ENCODE measurements at regions not wholly inside any gene's neighbourhood (a gene's known extent, or its start where the extent isn't known, plus 50 kb on each side); places are given as distances from the start of the nearest gene placed in this dataset.

DNA sequence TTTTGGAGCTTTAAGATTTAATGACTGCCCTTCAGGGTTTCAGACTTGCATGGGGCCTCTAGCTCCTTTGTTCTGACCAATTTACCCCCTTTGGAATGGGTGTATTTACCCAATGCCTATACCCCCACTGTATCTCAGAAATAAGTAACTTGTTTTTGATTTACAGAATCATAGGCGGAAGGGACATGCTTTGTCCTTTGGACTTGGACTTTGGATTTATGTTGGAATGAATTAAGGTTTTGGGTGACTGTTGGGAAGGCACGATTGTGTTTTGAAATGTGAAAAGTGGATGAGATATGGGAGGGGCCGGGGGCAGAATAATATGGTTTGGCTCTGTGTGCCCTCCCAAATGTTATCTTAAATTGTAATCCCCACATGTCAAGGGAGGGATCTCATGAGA, 1824.7 kb downstream of the PCDH7 start:
- H3K27me3 Mint-ChIP-seq (ENCODE audit: low read depth): no peaks in the 10 kb centered on the region
- Histone ChIP-seq H3K27me3 (ENCODE audit: insufficient read depth, low read length) (no peaks in the 10 kb centered on the region), H2AFZ (ENCODE audit: low read length) (no peak overlapping the region), H4K20me1 (ENCODE audit: control insufficient read depth, insufficient read depth, insufficient read length) (no peaks in the 10 kb centered on the region), H3K4ac (ENCODE audit: low read depth, low read length) (no peak overlapping the region), H3K79me1 (ENCODE audit: insufficient read depth, low read depth, low read length, poor library complexity, severe bottlenecking) (no peaks in the 10 kb centered on the region), H3K9me3 (ENCODE audit: control insufficient read depth, low read depth, low read length) (no peaks in the 10 kb centered on the region), H2BK15ac (ENCODE audit: low read depth, low read length) (no peak overlapping the region), H4K91ac (ENCODE audit: insufficient read length, low read depth, low read length) (no peak overlapping the region), H3K23ac (ENCODE audit: insufficient read length, low read depth, low read length) (no peak overlapping the region), H2BK12ac (ENCODE audit: insufficient read length, low read depth, low read length) (no peak overlapping the region), H3K4me1 (ENCODE audit: insufficient read depth, low read length) (no peaks in the 10 kb centered on the region), H3K18ac (ENCODE audit: insufficient read length, low read depth, low read length) (no peak overlapping the region), H3K27ac (ENCODE audit: insufficient read length, low read depth, low read length) (no peak overlapping the region), H2BK20ac (ENCODE audit: low read depth, low read length, poor library complexity, severe bottlenecking) (no peak overlapping the region), H4K5ac (ENCODE audit: insufficient read length, low read depth, low read length) (no peak overlapping the region), H4K8ac (replicated peaks; ENCODE audit: insufficient read length, low read depth, low read length) (no peak overlapping the region), H3K23me2 (ENCODE audit: insufficient read length, low read depth, low read length, poor library complexity, severe bottlenecking) (no peaks in the 10 kb centered on the region), H3K9ac (ENCODE audit: extremely low read depth, insufficient read length, low read length) (no peak overlapping the region), H3K79me2 (ENCODE audit: insufficient read depth, low read length) (no peaks in the 10 kb centered on the region), H3K14ac (ENCODE audit: insufficient read depth, low read length) (no peak overlapping the region), H2AK5ac (ENCODE audit: insufficient read length, low read length) (no peak overlapping the region), H3K4me2 (ENCODE audit: insufficient read depth, insufficient read length, low read length) (no peak overlapping the region), H3T11ph (ENCODE audit: low read length) (no peak overlapping the region), H2BK120ac (ENCODE audit: low read depth, low read length, poor library complexity, severe bottlenecking) (no peak overlapping the region), H3K56ac (ENCODE audit: insufficient read length, low read depth, low read length) (no peak overlapping the region), H2BK5ac (ENCODE audit: insufficient read length, low read length) (no peak overlapping the region)
- peaks cover 8 to 14% of the 10 kb centered on the region in 2 experiments; a peak in 3 of 5 replicates for H3K9me3 Mint-ChIP-seq
- no peak overlapping the region for H3K4me3 Mint-ChIP-seq
- WGBS (ENCODE audit: extremely low coverage, insufficient read length, low lambda C conversion rate): no CpG with 5 or more reads among the region's 3 CpGs
- peaks cover 0 to 4% (median 0%) of the 10 kb centered on the region in 3 experiments; a peak in 2 of 7 replicates for H3K36me3 Mint-ChIP-seq (ENCODE audit: insufficient read depth in 1 of 3, low read depth in 3 of 3)
- TF ChIP-seq, protein P1, sequence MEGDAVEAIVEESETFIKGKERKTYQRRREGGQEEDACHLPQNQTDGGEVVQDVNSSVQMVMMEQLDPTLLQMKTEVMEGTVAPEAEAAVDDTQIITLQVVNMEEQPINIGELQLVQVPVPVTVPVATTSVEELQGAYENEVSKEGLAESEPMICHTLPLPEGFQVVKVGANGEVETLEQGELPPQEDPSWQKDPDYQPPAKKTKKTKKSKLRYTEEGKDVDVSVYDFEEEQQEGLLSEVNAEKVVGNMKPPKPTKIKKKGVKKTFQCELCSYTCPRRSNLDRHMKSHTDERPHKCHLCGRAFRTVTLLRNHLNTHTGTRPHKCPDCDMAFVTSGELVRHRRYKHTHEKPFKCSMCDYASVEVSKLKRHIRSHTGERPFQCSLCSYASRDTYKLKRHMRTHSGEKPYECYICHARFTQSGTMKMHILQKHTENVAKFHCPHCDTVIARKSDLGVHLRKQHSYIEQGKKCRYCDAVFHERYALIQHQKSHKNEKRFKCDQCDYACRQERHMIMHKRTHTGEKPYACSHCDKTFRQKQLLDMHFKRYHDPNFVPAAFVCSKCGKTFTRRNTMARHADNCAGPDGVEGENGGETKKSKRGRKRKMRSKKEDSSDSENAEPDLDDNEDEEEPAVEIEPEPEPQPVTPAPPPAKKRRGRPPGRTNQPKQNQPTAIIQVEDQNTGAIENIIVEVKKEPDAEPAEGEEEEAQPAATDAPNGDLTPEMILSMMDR (conservative IDR thresholded peaks at IDR 0.05): no peak
- no peak for DNase-seq
- H3K4me1 Mint-ChIP-seq: no peaks in the 10 kb centered on the region
- H3K27ac Mint-ChIP-seq: no peak overlapping the region

Data from H9 (cell line).